ENCODE measurements at regions not wholly inside any gene's neighbourhood (a gene's known extent, or its start where the extent isn't known, plus 50 kb on each side); places are given as distances from the start of the nearest gene placed in this dataset.
"Not testable (repeated sequence)": the region's sequence is repeated elsewhere in the genome, so short reads cannot be mapped to it uniquely, and the experiment has no call there.

DNA sequence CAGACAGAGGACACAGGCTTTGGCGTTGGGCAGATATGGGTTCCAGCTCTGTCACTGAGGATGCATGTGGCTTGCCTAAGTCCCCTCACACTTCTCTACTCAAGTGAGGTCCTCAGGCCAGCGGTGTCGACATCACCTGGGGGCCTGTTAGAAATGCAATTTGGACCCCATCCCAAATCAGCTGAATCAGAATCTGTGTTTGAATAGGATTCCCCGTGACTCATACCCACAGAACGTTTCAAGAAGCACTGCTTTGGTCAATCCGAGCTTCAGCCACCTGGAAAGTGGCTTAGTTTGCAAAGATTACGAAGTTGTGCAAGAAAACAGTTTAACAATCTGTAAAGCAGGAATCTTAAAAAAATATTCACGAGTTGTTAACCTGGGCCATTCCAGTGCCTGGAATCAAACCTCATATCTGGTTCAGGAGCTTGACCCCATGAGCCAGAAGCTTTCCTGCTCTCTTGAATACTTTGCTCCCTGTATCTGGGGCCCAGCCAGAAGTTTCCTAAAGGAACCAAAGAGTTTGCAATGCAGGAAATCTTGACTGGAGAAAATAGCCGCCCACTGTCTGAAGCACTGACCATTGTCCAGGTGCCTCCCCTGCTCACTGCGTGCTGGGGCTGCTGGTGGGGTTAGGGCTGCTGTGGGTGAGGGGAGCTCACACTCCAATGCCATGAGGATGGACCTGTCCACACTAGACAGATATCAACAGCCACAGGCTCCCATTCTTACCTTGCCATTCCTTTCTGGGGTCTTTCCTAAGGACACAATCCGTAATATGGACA, 208.5 kb upstream of the LINGO1 start:
- ATAC-seq = no peak
- Mint-ChIP-seq H3K36me3 (ENCODE audit: insufficient read depth) (no peaks in the 10 kb centered on the region), H3K4me3 (no peak overlapping the region), H3K4me1 (ENCODE audit: low read depth) (no peaks in the 10 kb centered on the region), H3K9me3 (peaks cover 8% of the 10 kb centered on the region), H3K27me3 (ENCODE audit: low read depth) (peaks cover 35% of the 10 kb centered on the region)
- no peak for DNase-seq

GRCh38 chr15:77839970-77840905, 207.5 kb upstream of the LINGO1 start:
- Mint-ChIP-seq H3K4me1 (ENCODE audit: low read depth) (no peaks in the 10 kb centered on the region), H3K4me3 (no peak overlapping the region), H3K27me3 (ENCODE audit: low read depth) (peaks cover 30% of the 10 kb centered on the region), H3K36me3 (ENCODE audit: insufficient read depth) (no peaks in the 10 kb centered on the region), H3K9me3 (peaks cover 8% of the 10 kb centered on the region)
- no peak for DNase-seq
- no peak for ATAC-seq

- Mint-ChIP-seq H3K27me3 (ENCODE audit: low read depth) (peaks cover 30% of the 10 kb centered on the region), H3K9me3 (peaks cover 3% of the 10 kb centered on the region), H3K36me3 (ENCODE audit: insufficient read depth) (no peaks in the 10 kb centered on the region), H3K4me1 (ENCODE audit: low read depth) (no peaks in the 10 kb centered on the region), H3K4me3 (no peak overlapping the region)
- ATAC-seq (no peak), DNase-seq (no peak)
These were observed 206.7 kb upstream of the LINGO1 start for GRCh38 chr15:77839456-77839855.

GRCh38 chr15:77838595-77838994, 205.9 kb upstream of the LINGO1 start:
- no peaks in the 10 kb centered on the region for H3K9me3 Mint-ChIP-seq
- H3K27me3 Mint-ChIP-seq (ENCODE audit: low read depth) = peaks cover 27% of the 10 kb centered on the region
- H3K36me3 Mint-ChIP-seq (ENCODE audit: insufficient read depth) = no peaks in the 10 kb centered on the region
- H3K4me3 Mint-ChIP-seq = no peak overlapping the region
- no peak for DNase-seq
- no peaks in the 10 kb centered on the region for H3K4me1 Mint-ChIP-seq (ENCODE audit: low read depth)
- ATAC-seq = no peak

- Mint-ChIP-seq H3K36me3 (ENCODE audit: insufficient read depth) (no peaks in the 10 kb centered on the region), H3K4me3 (no peak overlapping the region), H3K27me3 (ENCODE audit: low read depth) (peaks cover 27% of the 10 kb centered on the region), H3K9me3 (no peaks in the 10 kb centered on the region), H3K4me1 (ENCODE audit: low read depth) (no peaks in the 10 kb centered on the region)
- no peak for DNase-seq
- ATAC-seq = no peak
These were observed 205.3 kb upstream of the LINGO1 start for GRCh38 chr15:77838061-77838460.

- no peak for DNase-seq
- H3K36me3 Mint-ChIP-seq (ENCODE audit: insufficient read depth) = no peaks in the 10 kb centered on the region
These were observed 204.9 kb upstream of the LINGO1 start for GRCh38 chr15:77837649-77838025.

GRCh38 chr15:77836906-77837648, 204.4 kb upstream of the LINGO1 start:
- Mint-ChIP-seq H3K27me3 (ENCODE audit: low read depth) (peaks cover 24% of the 10 kb centered on the region), H3K36me3 (ENCODE audit: insufficient read depth) (no peaks in the 10 kb centered on the region), H3K4me1 (ENCODE audit: low read depth) (no peaks in the 10 kb centered on the region), H3K9me3 (no peaks in the 10 kb centered on the region), H3K4me3 (no peak overlapping the region)
- ATAC-seq = no peak
- no peak for DNase-seq

More at GRCh38 chr15:77837649-77838025, 204.9 kb upstream of the LINGO1 start:
- no peaks in the 10 kb centered on the region for H3K4me1 Mint-ChIP-seq (ENCODE audit: low read depth)
- no peak overlapping the region for H3K4me3 Mint-ChIP-seq
- no peak for ATAC-seq
- peaks cover 27% of the 10 kb centered on the region for H3K27me3 Mint-ChIP-seq (ENCODE audit: low read depth)
- no peaks in the 10 kb centered on the region for H3K9me3 Mint-ChIP-seq

GRCh38 chr15:77836121-77836692, 203.5 kb upstream of the LINGO1 start:
- no peaks in the 10 kb centered on the region for H3K4me1 Mint-ChIP-seq (ENCODE audit: low read depth)
- DNase-seq (no peak), ATAC-seq (no peak)
- no peaks in the 10 kb centered on the region for H3K36me3 Mint-ChIP-seq (ENCODE audit: insufficient read depth)
- H3K27me3 Mint-ChIP-seq (ENCODE audit: low read depth) = peaks cover 23% of the 10 kb centered on the region
- H3K4me3 Mint-ChIP-seq = no peak overlapping the region
- no peaks in the 10 kb centered on the region for H3K9me3 Mint-ChIP-seq

DNA sequence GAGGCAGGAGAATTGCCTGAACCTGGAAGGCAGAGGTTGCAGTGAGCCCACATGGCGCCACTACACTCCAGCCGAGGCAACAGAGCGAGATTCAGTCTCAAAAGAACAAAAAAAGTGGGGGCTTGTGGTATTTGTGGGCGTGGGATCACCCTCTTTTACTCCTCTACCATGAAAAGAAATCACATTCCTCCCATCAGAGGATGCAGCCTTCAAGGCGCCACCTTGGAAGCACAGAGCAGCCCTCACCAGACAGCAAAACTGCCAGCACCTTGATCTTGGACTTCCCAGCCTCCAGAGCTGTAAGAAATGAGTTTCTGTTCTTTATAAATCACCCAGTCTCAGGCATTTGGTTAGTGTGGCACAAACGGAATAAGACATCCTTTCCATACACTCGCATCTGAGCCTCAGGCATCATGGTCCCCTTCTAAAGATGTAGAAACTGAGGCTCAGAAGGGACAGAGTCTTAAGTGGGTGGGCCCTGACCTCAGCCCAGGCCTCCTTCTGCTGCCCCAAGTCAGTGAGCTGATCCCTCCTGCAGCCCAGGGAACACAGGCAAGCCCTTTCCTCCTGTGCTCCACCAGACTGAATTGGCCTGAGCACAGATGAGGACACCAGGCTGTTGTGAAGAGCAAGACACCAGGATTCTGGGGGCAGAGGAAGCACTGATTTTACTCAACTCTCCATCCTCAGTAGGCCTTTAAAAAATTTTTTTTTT, 201.7 kb upstream of the LINGO1 start:
- peaks cover 11% of the 10 kb centered on the region for H3K27me3 Mint-ChIP-seq (ENCODE audit: low read depth)
- DNase-seq (no peak), ATAC-seq (no peak)
- H3K4me1 Mint-ChIP-seq (ENCODE audit: low read depth) = no peaks in the 10 kb centered on the region
- H3K4me3 Mint-ChIP-seq = no peak overlapping the region
- H3K9me3 Mint-ChIP-seq = no peaks in the 10 kb centered on the region
- no peaks in the 10 kb centered on the region for H3K36me3 Mint-ChIP-seq (ENCODE audit: insufficient read depth)

GRCh38 chr15:77832874-77833273, 200.2 kb upstream of the LINGO1 start:
- DNase-seq (no peak), ATAC-seq (no peak)
- Mint-ChIP-seq H3K9me3 (no peaks in the 10 kb centered on the region), H3K4me3 (no peak overlapping the region), H3K27me3 (ENCODE audit: low read depth) (peaks cover 11% of the 10 kb centered on the region), H3K4me1 (ENCODE audit: low read depth) (no peaks in the 10 kb centered on the region), H3K36me3 (ENCODE audit: insufficient read depth) (no peaks in the 10 kb centered on the region)

- Mint-ChIP-seq H3K36me3 (ENCODE audit: insufficient read depth) (no peaks in the 10 kb centered on the region), H3K4me3 (no peak overlapping the region), H3K4me1 (ENCODE audit: low read depth) (no peaks in the 10 kb centered on the region), H3K27me3 (ENCODE audit: low read depth) (peaks cover 4% of the 10 kb centered on the region), H3K9me3 (no peaks in the 10 kb centered on the region)
- DNase-seq (no peak), ATAC-seq (no peak)
These were observed 199.3 kb upstream of the LINGO1 start for GRCh38 chr15:77831986-77832385.

GRCh38 chr15:77830051-77830468, 197.3 kb upstream of the LINGO1 start:
- ATAC-seq (no peak), DNase-seq (no peak)
- Mint-ChIP-seq H3K4me3 (no peak overlapping the region), H3K4me1 (ENCODE audit: low read depth) (no peaks in the 10 kb centered on the region), H3K36me3 (ENCODE audit: insufficient read depth) (no peaks in the 10 kb centered on the region), H3K27me3 (ENCODE audit: low read depth) (peaks cover 5% of the 10 kb centered on the region), H3K9me3 (no peaks in the 10 kb centered on the region)

GRCh38 chr15:77829331-77829730, 196.6 kb upstream of the LINGO1 start:
- ATAC-seq; H3K9me3 Mint-ChIP-seq; H3K4me3 Mint-ChIP-seq; H3K27me3 Mint-ChIP-seq (ENCODE audit: low read depth); DNase-seq; H3K36me3 Mint-ChIP-seq (ENCODE audit: insufficient read depth); H3K4me1 Mint-ChIP-seq (ENCODE audit: low read depth): not testable (repeated sequence)
